HG02759 (cell line): ENCODE measurements at regions not wholly inside any gene's neighbourhood (a gene's known extent, or its start where the extent isn't known, plus 50 kb on each side); places are given as distances from the start of the nearest gene placed in this dataset.
"Not testable (repeated sequence)": the region's sequence is repeated elsewhere in the genome, so short reads cannot be mapped to it uniquely, and the experiment has no call there.

ENCODE experiments used
- ATAC-seq: cut with Tn5 transposase; IDR thresholded peaks from one replicate; pipeline ENCODE4 v1.9.1; 2021; ENCODE audit warnings: mild to moderate bottlenecking, moderate library complexity; ENCODE audit not compliant: unreplicated experiment

- no peak for ATAC-seq
These were observed 2103.1 kb downstream of the TP53TG3F start for GRCh38 chr16:35562471-35562870.

DNA sequence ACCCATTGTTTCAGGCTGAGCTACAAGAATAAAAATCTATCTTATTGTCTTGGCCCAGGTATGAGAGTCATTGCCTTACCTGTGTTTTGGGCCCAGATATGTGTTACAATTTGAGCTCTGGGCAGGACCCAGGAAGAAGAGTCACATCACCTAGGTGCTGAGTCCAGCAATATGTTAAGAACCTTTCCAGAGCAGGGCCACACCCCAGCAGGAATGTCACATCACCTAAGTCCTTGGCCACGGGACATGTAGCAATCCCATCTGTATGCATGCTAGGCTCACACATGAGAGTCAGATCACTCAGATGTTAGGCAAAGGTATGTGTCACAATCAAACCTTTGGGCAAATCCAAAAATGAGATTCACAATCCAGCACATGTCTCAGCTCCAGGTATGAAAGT is 2103.5 kb downstream of the TP53TG3F start:
- ATAC-seq = no peak

DNA sequence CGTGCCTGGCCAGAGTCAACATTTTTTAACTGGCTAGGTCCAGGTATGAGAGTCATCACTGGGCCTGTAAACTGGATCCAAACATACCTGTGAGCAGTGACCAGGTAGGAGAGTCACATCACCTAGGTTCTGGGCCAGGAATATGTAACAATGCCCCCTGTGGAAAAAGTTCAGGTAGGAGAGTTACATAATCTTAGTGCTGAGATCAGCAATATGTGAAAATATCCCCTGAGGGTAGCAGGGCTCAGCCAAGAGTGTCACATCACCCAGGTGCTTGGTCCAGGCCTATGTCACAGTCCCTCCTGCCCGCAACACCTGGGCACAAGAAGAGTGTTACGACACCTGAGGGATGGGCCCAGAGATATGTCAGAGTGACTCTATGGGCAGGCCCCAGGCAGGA is 2104.7 kb downstream of the TP53TG3F start:
- ATAC-seq = no peak

DNA sequence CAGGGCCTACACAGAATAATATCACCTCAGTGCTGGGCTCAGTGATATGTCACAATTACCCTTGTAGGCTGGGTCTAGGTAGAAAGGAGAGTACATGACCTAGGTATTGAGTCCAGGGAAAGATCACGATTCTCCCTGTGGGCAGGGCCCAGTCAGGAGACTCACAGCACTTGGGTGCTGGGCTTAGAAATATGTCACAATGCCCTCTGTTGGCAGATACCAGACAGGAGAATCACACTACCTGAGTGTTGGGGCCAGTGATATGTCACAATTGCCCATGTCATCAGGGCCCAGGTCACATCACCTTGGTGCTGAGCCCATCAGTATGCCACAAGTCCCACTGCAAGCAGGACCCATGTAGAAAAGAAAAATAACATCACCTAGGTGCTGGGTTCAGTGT is 2105.5 kb downstream of the TP53TG3F start:
- ATAC-seq = no peak

DNA sequence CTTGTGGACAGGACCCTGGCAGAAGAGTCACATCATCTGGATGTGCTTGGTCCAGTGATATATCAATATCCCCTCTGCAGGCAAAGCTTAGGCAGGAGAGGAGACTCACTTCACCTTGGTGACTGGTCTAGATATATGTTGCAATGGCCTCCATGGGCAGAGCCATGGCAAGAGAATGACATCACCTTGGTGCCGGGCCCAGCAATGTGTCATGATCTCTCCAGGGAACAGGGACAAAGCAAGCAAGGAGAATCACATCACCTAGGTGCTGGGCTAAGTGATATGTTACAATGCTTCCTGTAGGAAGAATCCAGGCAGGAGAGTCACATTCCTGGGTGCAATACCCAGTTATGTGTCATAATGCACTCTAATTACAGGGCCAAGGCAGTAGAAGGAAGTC is 2106.2 kb downstream of the TP53TG3F start:
- no peak for ATAC-seq

DNA sequence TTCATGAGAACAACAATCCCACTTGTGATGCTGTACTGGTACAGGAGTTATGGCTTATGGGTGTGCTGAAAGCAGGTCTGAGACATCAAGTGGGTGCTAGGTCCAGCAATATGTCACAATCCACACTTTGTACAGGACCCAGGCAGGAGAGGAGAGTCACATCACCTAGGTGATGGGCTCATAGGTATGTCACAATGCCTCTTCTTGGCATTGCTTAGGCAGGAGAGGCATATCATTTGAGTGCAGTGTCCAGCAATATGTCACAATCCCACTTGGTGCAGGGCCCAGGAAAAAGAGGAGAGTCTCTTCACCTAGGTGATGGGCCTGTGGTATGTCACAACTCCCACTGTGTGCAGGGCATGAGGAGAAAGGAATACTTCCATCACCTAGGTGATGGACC is 2110.0 kb downstream of the TP53TG3F start:
- ATAC-seq = no peak

GRCh38 chr16:35570946-35571345 is 2111.5 kb downstream of the TP53TG3F start:
- no peak for ATAC-seq

- no peak for ATAC-seq
These were observed 2112.8 kb downstream of the TP53TG3F start for GRCh38 chr16:35572186-35572585.

GRCh38 chr16:35573407-35573806 is 2114.0 kb downstream of the TP53TG3F start:
- no peak for ATAC-seq

DNA sequence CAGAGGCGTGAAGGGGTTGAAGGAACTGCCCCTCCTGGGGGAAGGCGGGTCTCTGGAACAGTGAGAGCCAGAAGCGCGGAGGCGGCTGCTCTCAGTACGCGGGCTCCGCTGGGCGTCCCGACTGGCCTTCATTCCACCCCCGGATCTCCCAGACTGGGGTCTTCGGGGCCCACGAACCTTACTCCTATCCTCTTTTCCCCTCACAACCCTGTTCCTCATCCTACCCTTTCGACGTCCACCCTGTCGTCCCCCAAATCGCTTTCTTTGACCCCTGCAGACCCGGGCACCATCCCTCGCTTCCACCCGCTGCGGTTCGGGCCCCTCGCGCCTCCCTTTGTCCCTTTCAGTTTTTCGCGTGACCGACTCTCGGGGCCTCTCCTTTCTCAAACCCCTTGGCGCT is 2114.6 kb downstream of the TP53TG3F start:
- no peak for ATAC-seq

DNA sequence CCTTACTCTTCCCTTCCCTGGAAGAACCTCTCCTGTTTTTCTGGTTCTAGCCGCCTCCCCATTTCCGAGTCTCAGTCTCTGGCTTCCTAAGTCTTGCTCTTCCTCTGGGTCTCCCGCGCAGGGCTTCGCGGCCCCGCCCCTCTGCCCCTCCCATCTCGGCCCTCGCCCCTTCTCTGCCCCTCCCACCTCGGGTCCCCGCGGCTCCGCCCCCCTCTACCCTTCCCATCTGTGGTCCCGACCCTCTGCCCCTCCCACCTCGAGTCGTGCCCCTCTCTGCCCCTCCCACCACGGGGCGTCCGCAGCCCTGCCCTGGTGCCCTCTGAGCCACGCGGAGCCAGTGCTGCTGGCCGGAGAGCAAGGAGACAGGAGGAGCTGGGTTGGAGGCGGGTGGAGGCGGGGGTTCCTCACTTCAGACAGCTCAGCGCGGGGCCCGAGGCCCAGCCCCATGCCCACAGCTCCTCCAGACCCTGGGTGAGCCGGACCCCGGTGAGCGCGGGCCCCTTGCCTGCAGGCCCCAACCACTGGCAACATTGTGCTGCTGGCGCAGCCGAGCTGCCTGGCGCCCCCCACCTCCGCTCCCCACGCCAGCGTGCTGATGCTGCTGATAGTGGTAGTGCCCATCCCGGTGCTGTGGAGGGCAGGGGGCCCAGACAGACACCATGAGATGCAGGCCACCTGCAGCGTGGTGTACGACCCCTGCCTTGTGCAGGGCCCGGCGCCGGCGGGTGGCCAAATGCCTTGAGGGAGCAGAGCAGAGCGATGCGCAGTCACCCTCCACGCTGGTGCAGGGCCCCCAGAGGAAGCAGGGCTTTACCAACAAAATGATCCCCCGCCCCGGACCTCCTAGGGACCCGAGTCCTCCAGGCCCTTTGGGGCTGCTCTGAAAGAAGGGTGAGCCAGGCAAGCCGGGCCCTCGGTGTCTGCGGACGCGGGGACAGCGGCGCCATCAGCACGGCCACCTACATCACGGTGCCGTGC is 2115.3 kb downstream of the TP53TG3F start:
- no peak for ATAC-seq

- no peak for ATAC-seq
These were observed 2116.0 kb downstream of the TP53TG3F start for GRCh38 chr16:35575432-35575821.

- ATAC-seq = no peak
These were observed 2126.0 kb downstream of the TP53TG3F start for GRCh38 chr16:35585411-35585810.

- not testable (repeated sequence) for ATAC-seq
These were observed 2131.5 kb downstream of the TP53TG3F start for GRCh38 chr16:35590913-35591312.

- no peak for ATAC-seq
These were observed 2137.1 kb downstream of the TP53TG3F start for GRCh38 chr16:35596467-35596866.

GRCh38 chr16:35598696-35599332 is 2139.4 kb downstream of the TP53TG3F start:
- ATAC-seq = no peak

- no peak for ATAC-seq
These were observed 2140.2 kb downstream of the TP53TG3F start for GRCh38 chr16:35599429-35600160.

GRCh38 chr16:35600161-35600555 is 2140.7 kb downstream of the TP53TG3F start:
- ATAC-seq = not testable (repeated sequence)

DNA sequence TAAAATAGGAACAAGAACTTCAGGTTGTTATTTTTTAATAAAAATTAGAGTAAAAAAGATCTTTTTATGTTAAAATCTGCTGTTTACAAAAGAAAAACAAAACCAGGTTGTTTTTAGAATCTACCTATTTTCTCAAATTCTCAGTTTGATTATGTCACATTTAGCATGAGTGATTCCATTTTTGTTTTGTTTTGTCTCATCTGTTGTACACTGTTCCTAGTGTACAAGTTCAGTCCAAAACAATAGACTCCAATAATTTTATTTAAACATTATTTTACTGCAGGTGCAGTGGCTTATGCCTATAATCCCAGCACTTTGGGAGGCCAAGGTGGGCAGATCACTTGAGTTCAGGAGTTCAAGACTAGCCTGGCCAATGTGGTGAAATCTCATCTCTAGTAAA is 2142.7 kb downstream of the TP53TG3F start:
- no peak for ATAC-seq

DNA sequence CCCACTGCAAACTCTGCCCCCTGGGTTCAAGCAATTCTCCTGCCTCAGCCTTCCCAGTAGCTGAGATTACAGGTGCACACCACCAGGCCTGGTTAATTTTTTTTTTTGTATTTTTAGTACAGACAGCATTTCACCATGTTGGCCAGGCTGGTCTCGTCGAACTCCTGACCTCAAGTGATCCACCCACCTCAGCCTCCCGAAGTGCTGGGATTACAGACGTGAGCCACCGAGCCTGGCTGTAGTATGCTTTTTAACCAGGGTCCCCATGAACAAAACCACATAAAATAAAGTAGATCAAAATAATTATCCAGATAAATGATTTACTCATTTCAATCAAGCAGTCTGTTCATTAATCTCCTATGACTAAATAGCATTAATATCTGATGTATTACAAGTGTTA is 2144.0 kb downstream of the TP53TG3F start:
- ATAC-seq = not testable (repeated sequence)

DNA sequence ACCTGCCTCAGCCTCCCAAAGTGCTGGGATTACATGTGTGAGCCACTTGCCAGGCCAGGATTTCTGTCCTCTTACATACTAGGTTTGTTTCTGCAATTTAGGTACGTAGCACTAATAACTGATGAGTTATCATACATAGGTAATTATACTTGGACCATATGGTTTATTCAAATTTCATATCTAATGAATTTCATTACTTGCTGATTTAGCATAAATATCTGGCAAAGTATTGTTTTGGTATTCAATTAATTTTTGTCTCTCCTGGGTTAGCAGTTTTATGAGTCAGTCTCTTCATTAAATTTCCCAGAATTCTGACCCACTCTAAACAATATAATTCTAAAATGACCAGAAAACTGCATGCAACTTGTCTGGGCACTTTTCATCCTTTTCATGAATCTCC is 2146.5 kb downstream of the TP53TG3F start:
- no peak for ATAC-seq
